Mammary epithelial cell (primary cell): ENCODE measurements at regions not wholly inside any gene's neighbourhood (a gene's known extent, or its start where the extent isn't known, plus 50 kb on each side); places are given as distances from the start of the nearest gene placed in this dataset.

ENCODE experiments used
- CTCF ChIP-seq, 2 donors: IDR thresholded peaks in 1 of 2; conservative IDR thresholded peaks in 1 of 2; 2 replicates each; pipeline ENCODE4 v1.5.1; 2011 to 2012; ENCODE audit warnings: inconsistent platforms in 2 of 2, low read length in 2 of 2, mild to moderate bottlenecking in 2 of 2, control low read depth in 1 of 2, low read depth in 1 of 2; ENCODE audit not compliant: insufficient read depth in 1 of 2; ENCODE audit errors: extremely low read depth in 1 of 2
- EZH2 ChIP-seq: IDR thresholded peaks from 2 replicates; pipeline ENCODE4 v1.6.1; 2012; ENCODE audit warnings: low read length, inconsistent platforms, borderline replicate concordance

- no peak for TF ChIP-seq CTCF (conservative IDR thresholded peaks at IDR 0.05 in 1 of 2, IDR thresholded peaks at IDR 0.05 in 1 of 2; ENCODE audit: extremely low read depth in 1 of 2, insufficient read depth in 1 of 2, low read depth in 1 of 2, low read length in 2 of 2)
- TF ChIP-seq EZH2: no peak
These were observed 505.8 kb downstream of the ZEB2 start for GRCh38 chr2:144014103-144014502.
